WTC11 (cell line): ENCODE measurements at regions not wholly inside any gene's neighbourhood (a gene's known extent, or its start where the extent isn't known, plus 50 kb on each side); places are given as distances from the start of the nearest gene placed in this dataset.

Experiments
- RORB ChIP-seq: fragments of 250-450 bp; sonication (Bioruptor Pico); IDR thresholded peaks from 2 replicates; pipeline ENCODE4 v1.9.0; 2021; ENCODE audit warnings: mild to moderate bottlenecking
- ZNF425 ChIP-seq: fragments of 250-450 bp; sonication (Bioruptor Pico); conservative IDR thresholded peaks from 2 replicates; pipeline ENCODE4 v1.9.0; 2021; ENCODE audit warnings: mild to moderate bottlenecking

- no peak for TF ChIP-seq ZNF425
- no peak for TF ChIP-seq RORB
Measured at GRCh38 chr2:2689306-2689705, 358.2 kb upstream of the MYT1L start.
